Prostate gland (tissue), 2 donors: ENCODE measurements at regions not wholly inside any gene's neighbourhood (a gene's known extent, or its start where the extent isn't known, plus 50 kb on each side); places are given as distances from the start of the nearest gene placed in this dataset.
"Not testable (repeated sequence)": the region's sequence is repeated elsewhere in the genome, so short reads cannot be mapped to it uniquely, and the experiment has no call there.

Source experiments
- DNase-seq: peaks from one replicate; pipeline ENCODE4 v3.0.0-alpha.2; 2019; ENCODE audit warnings: low spot score
- H3K27ac ChIP-seq, 2 donors: fragments of 200-600 bp; sonication (generic); 2 replicates each; pipeline ENCODE4 v1.5.1; 2017 to 2019
- H3K27me3 ChIP-seq: fragments of 200-600 bp; sonication (generic); replicated peaks from 2 replicates; pipeline ENCODE4 v1.5.1; 2019; ENCODE audit not compliant: insufficient read depth
- H3K36me3 ChIP-seq, 2 donors: fragments of 200-600 bp; sonication (generic); 1 replicate in 1 of 2; 2 replicates in 1 of 2; pipeline versions ENCODE4 v1.5.1 to v1.8.1; 2017 to 2019
- H3K4me1 ChIP-seq: fragments of 200-600 bp; sonication (generic); replicated peaks from 2 replicates; pipeline ENCODE4 v1.5.1; 2019
- H3K4me3 ChIP-seq, 2 donors: fragments of 200-600 bp; sonication (generic); 2 replicates each; pipeline ENCODE4 v1.5.1; 2017 to 2019
- H3K9me3 ChIP-seq: fragments of 200-600 bp; sonication (generic); 2 replicates; pipeline ENCODE4 v1.5.1; 2017
- CTCF ChIP-seq, 4 experiments: fragments of 200-600 bp in 2 of 4; fragments of 450-650 bp in 2 of 4; sonication (generic) in 2 of 4; IDR thresholded peaks; 1 replicate in 3 of 4; 2 replicates in 1 of 4; pipeline ENCODE4 v1.5.1; 2016 to 2019; ENCODE audit warnings: antibody characterized with exemption in 4 of 4, mild to moderate bottlenecking in 2 of 4, moderate library complexity in 2 of 4
- POLR2A ChIP-seq: fragments of 450-650 bp; IDR thresholded peaks from one replicate; pipeline ENCODE4 v1.6.1; 2016; ENCODE audit warnings: antibody characterized with exemption, mild to moderate bottlenecking
- POLR2AphosphoS5 ChIP-seq: sonication (generic); formaldehyde crosslinking; IDR thresholded peaks from one replicate; pipeline ENCODE4 v1.6.1; 2017; ENCODE audit warnings: antibody characterized with exemption
- WGBS: methylation state at CpG from one replicate; pipeline ENCODE4 v1.1.5; 2018; 5-methylcytosine and 5-hydroxymethylcytosine counted together
- intact Hi-C: fragments of 100-400 bp; cut with DNase I; formaldehyde crosslinking; loops from one replicate; pipeline ENCODE4 v1.14.2; 2022

- Histone ChIP-seq H3K27me3 (no peaks in the 10 kb centered on the region), H3K27ac (no peak overlapping the region), H3K4me3 (no peak overlapping the region), H3K4me1 (no peaks in the 10 kb centered on the region), H3K36me3 (no peaks in the 10 kb centered on the region), H3K9me3 (no peaks in the 10 kb centered on the region)
- no peak for DNase-seq
- intact Hi-C loops: no loop called here
- TF ChIP-seq POLR2AphosphoS5 (no peak), CTCF (IDR thresholded peaks at IDR 0.05) (no peak), POLR2A (no peak)
- 67% methylated on average over 1 of the region's 1 CpG for WGBS
Measured at GRCh38 chr13:54091884-54092283, 1063.3 kb downstream of the OLFM4 start.

- WGBS: 94% methylated on average over 8 of the region's 8 CpGs
- Histone ChIP-seq H3K27me3 (no peaks in the 10 kb centered on the region), H3K27ac (no peak overlapping the region), H3K9me3 (no peaks in the 10 kb centered on the region), H3K4me3 (no peak overlapping the region), H3K36me3 (no peaks in the 10 kb centered on the region), H3K4me1 (no peaks in the 10 kb centered on the region)
- DNase-seq: no peak
- no peak for TF ChIP-seq POLR2AphosphoS5
- intact Hi-C loops: no loop called here
Measured at GRCh38 chr13:54092686-54093085, 1064.1 kb downstream of the OLFM4 start.

GRCh38 chr13:54110597-54110996 is 1082.0 kb downstream of the OLFM4 start:
- H3K9me3 ChIP-seq: no peaks in the 10 kb centered on the region
- no peak overlapping the region for H3K27ac ChIP-seq
- H3K27me3 ChIP-seq: no peaks in the 10 kb centered on the region
- H3K36me3 ChIP-seq: no peaks in the 10 kb centered on the region
- H3K4me3 ChIP-seq: no peak overlapping the region
- no peaks in the 10 kb centered on the region for H3K4me1 ChIP-seq
- no peak for TF ChIP-seq CTCF (IDR thresholded peaks at IDR 0.05)
- no peak for TF ChIP-seq POLR2A
- no peak for TF ChIP-seq POLR2AphosphoS5
- DNase-seq: no peak
- intact Hi-C loops: no loop called here

GRCh38 chr13:54124700-54125099 is 1096.1 kb downstream of the OLFM4 start:
- intact Hi-C loops: no loop called here
- H3K4me3 ChIP-seq: no peak overlapping the region
- WGBS: 81% methylated on average over 3 of the region's 3 CpGs

GRCh38 chr13:54130931-54131330 is 1102.3 kb downstream of the OLFM4 start:
- DNase-seq, H3K27me3 ChIP-seq, H3K9me3 ChIP-seq, intact Hi-C loops, H3K27ac ChIP-seq, H3K36me3 ChIP-seq, H3K4me1 ChIP-seq, H3K4me3 ChIP-seq: not testable (repeated sequence)
- whole genome bisulfite sequencing: 92% methylated on average over 9 of the region's 9 CpGs

More at GRCh38 chr13:54124700-54125099, 1096.1 kb downstream of the OLFM4 start:
- H3K36me3 ChIP-seq: no peaks in the 10 kb centered on the region
- no peaks in the 10 kb centered on the region for H3K4me1 ChIP-seq
- no peaks in the 10 kb centered on the region for H3K9me3 ChIP-seq
- H3K27ac ChIP-seq: no peak overlapping the region
- TF ChIP-seq POLR2A (no peak), CTCF (IDR thresholded peaks at IDR 0.05) (no peak), POLR2AphosphoS5 (no peak)
- no peaks in the 10 kb centered on the region for H3K27me3 ChIP-seq
- DNase-seq: no peak

- H3K4me3 ChIP-seq, H3K27me3 ChIP-seq, DNase-seq, H3K9me3 ChIP-seq, H3K27ac ChIP-seq, H3K4me1 ChIP-seq, intact Hi-C loops, H3K36me3 ChIP-seq: not testable (repeated sequence)
- 89% methylated on average over 3 of the region's 3 CpGs for WGBS
Measured at GRCh38 chr13:54131433-54131832, 1102.8 kb downstream of the OLFM4 start.

- intact Hi-C loops, H3K27ac ChIP-seq, H3K4me3 ChIP-seq, DNase-seq, H3K36me3 ChIP-seq, H3K27me3 ChIP-seq, H3K4me1 ChIP-seq, H3K9me3 ChIP-seq: not testable (repeated sequence)
- 88% methylated on average over 12 of the region's 12 CpGs for WGBS
Measured at GRCh38 chr13:54132127-54132526, 1103.5 kb downstream of the OLFM4 start.

- H3K4me1 ChIP-seq, intact Hi-C loops, H3K27ac ChIP-seq, H3K27me3 ChIP-seq, H3K9me3 ChIP-seq, H3K36me3 ChIP-seq, H3K4me3 ChIP-seq, DNase-seq: not testable (repeated sequence)
- WGBS: 92% methylated on average over 9 of the region's 9 CpGs
Measured at GRCh38 chr13:54132720-54133119, 1104.1 kb downstream of the OLFM4 start.
